HG03575 (cell line): ENCODE measurements at regions not wholly inside any gene's neighbourhood (a gene's known extent, or its start where the extent isn't known, plus 50 kb on each side); places are given as distances from the start of the nearest gene placed in this dataset.

Experiments used
- ATAC-seq: cut with Tn5 transposase; IDR thresholded peaks from one replicate; pipeline ENCODE4 v1.9.1; 2021; ENCODE audit not compliant: unreplicated experiment, insufficient number of reproducible peaks, low FRiP score; ENCODE audit errors: extremely low read depth

- no peak for ATAC-seq
Measured at GRCh38 chrX:20347481-20347880, 80.8 kb upstream of the RPS6KA3 start.

GRCh38 chrX:20333672-20334071 is 67.0 kb upstream of the RPS6KA3 start:
- ATAC-seq, result no peak

- ATAC-seq, result no peak
Measured at GRCh38 chrX:20330545-20330944, 63.8 kb upstream of the RPS6KA3 start.

- ATAC-seq, result no peak
Measured at GRCh38 chrX:20329435-20329834, 62.7 kb upstream of the RPS6KA3 start.

- ATAC-seq, result no peak
Measured at GRCh38 chrX:20325786-20326388, 59.2 kb upstream of the RPS6KA3 start.

- ATAC-seq, result no peak
Measured at GRCh38 chrX:20322887-20323286, 56.2 kb upstream of the RPS6KA3 start.

- peak; percentile 87 for ATAC-seq
Measured at GRCh38 chrX:20320461-20321159, 53.9 kb upstream of the RPS6KA3 start.

- ATAC-seq, result no peak
Measured at GRCh38 chrX:20319054-20319453, 52.3 kb upstream of the RPS6KA3 start.

- no peak for ATAC-seq
Measured at GRCh38 chrX:20317873-20318272, 51.2 kb upstream of the RPS6KA3 start.
